ENCODE measurements at regions not wholly inside any gene's neighbourhood (a gene's known extent, or its start where the extent isn't known, plus 50 kb on each side); places are given as distances from the start of the nearest gene placed in this dataset.

GRCh38 chr3:132230156-132231000 lies 86.8 kb upstream of the ACP3 start:
- DNase-seq (ENCODE audit: extremely low read depth in 1 of 11, low read depth in 9 of 11, low spot score in 4 of 11), result no peak

DNA sequence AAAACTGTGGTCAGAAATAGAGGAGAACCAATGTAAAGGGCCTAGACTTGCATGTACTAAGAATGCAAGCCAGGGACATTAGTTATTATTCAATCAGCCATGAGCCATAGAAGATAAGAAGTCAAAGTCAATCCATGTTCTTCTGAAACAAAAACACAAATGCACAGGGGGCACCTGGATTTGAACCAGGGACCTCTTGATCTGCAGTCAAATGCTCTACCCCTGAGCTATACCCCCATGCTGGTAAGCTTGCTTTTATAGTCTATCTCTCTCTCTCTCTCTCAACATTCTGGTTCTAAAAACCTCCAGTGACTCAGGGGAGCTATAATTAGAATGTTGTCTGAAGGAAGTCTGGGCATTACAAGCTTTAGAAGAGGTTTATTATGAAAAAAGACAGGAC lies 85.6 kb upstream of the ACP3 start:
- DNase-seq (ENCODE audit: extremely low read depth in 1 of 11, low read depth in 9 of 11, low spot score in 4 of 11), result no peak

GRCh38 chr3:132232231-132232792 lies 84.9 kb upstream of the ACP3 start:
- no peak for DNase-seq (ENCODE audit: extremely low read depth in 1 of 11, low read depth in 9 of 11, low spot score in 4 of 11)

DNA sequence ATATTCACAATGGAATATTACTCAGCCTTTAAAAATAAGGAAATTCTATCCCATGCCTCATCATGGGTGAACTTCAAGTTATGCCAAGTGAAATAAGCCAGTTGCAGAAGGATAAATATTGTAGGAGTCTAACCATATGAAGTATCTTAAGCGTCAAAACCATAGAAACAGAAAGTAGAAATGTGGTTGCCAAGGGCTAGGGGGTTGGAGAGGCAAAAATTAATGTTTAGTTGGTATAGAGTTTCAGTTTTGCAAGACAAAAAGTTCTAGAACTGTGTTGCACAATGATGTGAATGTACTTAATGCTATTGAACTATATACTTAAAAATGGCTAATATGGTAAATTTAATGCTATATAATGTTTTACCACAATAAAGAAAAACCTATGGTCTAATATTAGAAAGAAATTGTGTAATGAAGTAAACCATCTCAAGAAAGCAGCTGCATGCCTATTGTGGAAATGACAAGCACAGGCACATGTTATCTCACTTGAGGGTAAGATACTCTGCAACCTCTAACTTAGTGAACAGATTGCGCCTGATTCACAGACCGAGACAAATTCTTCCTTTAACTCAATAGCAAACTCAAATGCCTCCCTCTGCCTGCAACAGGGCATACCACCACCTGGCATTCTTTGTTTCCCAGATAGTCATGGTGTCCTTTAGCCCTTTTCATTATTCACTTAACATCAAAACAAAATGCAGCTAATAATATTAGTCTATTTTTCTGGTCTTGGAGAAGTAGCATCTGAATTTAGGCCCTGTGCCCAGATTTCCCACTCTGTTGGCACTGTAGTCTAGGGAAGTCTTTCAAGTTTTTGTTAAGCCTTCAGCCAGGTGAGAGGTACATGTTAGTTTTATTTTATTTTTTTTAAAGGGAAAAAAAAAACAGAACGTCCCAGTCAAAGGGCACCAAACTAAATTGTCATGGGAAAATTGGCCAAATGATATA lies 80.2 kb upstream of the ACP3 start:
- no peak for DNase-seq (ENCODE audit: extremely low read depth in 1 of 11, low read depth in 9 of 11, low spot score in 4 of 11)

- no peak for DNase-seq (ENCODE audit: extremely low read depth in 1 of 11, low read depth in 9 of 11, low spot score in 4 of 11)
Measured at GRCh38 chr3:132237652-132238032, 79.6 kb upstream of the ACP3 start.

DNA sequence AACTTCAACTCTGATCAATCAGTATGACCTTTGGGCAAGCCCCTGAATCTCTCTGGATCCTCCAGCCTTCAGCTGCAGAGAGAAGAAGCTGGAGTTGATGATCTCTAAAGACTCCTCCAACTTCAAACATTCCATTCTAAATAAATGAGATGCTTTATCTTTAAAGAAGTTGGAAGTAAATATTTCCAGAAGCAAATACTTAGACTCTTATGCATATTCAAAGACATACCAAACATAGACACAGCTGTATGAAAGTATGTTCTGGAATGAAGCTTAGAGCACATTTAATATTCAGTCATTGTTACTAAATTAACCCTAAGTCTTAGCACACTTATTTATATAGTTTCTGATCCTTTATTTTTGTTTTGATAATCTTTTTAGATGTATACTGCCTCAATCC lies 77.6 kb upstream of the ACP3 start:
- no peak for DNase-seq (ENCODE audit: extremely low read depth in 1 of 11, low read depth in 9 of 11, low spot score in 4 of 11)

GRCh38 chr3:132241776-132242514 lies 75.3 kb upstream of the ACP3 start:
- no peak for DNase-seq (ENCODE audit: extremely low read depth in 1 of 11, low read depth in 9 of 11, low spot score in 4 of 11)

- no peak for DNase-seq (ENCODE audit: extremely low read depth in 1 of 11, low read depth in 9 of 11, low spot score in 4 of 11)
Measured at GRCh38 chr3:132242790-132243189, 74.4 kb upstream of the ACP3 start.

- no peak for DNase-seq (ENCODE audit: extremely low read depth in 1 of 11, low read depth in 9 of 11, low spot score in 4 of 11)
Measured at GRCh38 chr3:132245552-132246142, 71.6 kb upstream of the ACP3 start.

DNA sequence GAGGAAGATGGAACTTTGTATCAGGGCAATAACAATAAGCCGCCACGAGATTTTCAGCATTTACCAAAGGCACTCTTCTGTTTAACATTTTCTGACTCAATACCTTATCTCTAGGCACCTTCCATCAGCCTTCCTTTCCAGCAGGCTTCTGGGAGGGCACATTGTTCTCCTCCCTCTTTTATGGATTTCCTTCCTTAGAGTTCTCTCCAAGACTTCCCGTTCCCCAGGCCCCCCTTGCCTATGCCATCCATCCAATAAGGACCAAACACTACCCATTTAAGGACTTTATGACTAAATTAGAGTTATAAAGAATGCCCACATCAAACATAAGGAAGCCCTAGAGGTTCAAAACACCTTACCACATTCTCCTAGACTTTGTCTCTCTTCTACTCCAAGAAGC lies 71.0 kb upstream of the ACP3 start:
- no peak for DNase-seq (ENCODE audit: extremely low read depth in 1 of 11, low read depth in 9 of 11, low spot score in 4 of 11)

DNA sequence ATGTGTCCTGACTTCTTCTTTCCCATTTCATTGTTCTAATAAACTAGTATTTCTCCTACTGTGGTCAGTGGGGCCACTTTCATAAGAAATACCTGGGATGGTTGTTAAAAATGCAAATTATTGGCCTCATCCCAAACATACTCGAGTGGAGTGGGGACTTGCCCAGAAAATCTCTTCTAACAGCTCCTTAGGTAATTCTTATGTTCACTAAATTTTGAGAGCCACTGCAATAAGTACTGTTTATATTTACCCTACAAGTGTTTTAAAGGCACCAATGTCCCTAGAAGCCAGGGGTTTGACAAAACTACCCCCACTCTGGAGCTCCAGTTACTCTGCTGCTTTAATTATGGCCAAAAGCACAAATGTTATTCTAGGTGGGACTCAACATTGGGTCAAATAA lies 70.0 kb upstream of the ACP3 start:
- no peak for DNase-seq (ENCODE audit: extremely low read depth in 1 of 11, low read depth in 9 of 11, low spot score in 4 of 11)

- no peak for DNase-seq (ENCODE audit: extremely low read depth in 1 of 11, low read depth in 9 of 11, low spot score in 4 of 11)
Measured at GRCh38 chr3:132248490-132248889, 68.7 kb upstream of the ACP3 start.

GRCh38 chr3:132253262-132253878 lies 63.8 kb upstream of the ACP3 start:
- peak in 10 of 11 donors; percentile 33 to 74 (median 52) for DNase-seq (ENCODE audit: extremely low read depth in 1 of 11, low read depth in 9 of 11, low spot score in 4 of 11)

DNA sequence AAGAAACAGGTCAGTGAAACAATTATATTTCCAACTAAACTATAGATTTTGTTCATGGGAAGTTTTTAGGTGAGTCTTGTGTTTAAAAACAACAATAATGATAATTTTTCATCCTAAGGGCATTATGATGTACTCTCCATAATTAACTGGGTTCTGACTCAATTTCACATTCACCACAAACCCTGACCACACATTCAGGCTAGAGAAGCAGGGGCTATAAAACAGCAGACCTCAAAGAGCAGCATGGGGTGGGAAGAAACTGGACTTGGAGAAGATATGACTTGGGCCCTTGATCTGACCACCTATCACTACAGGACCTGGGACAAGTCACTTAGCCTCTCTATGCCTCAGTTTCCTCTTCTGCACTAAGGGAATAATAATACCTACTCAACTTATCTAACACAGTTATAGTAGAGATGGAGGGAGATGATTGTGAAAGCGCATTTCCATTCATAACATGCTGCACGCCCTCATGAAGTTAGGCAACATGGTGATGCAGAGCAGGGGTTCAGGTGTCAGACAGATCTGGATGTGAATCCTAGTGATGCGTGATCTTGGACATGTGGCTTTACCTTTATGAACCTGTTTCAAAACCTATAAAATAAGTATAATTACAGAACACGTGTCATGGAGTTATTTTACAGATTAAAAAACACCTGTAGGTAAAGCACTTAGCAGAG lies 63.0 kb upstream of the ACP3 start:
- no peak for DNase-seq (ENCODE audit: extremely low read depth in 1 of 11, low read depth in 9 of 11, low spot score in 4 of 11)

- no peak for DNase-seq (ENCODE audit: extremely low read depth in 1 of 11, low read depth in 9 of 11, low spot score in 4 of 11)
Measured at GRCh38 chr3:132255041-132255745, 62.0 kb upstream of the ACP3 start.

- peak in 7 of 11 donors; percentile 20 to 56 (median 28) for DNase-seq (ENCODE audit: extremely low read depth in 1 of 11, low read depth in 9 of 11, low spot score in 4 of 11)
Measured at GRCh38 chr3:132256989-132257388, 60.2 kb upstream of the ACP3 start.

DNA sequence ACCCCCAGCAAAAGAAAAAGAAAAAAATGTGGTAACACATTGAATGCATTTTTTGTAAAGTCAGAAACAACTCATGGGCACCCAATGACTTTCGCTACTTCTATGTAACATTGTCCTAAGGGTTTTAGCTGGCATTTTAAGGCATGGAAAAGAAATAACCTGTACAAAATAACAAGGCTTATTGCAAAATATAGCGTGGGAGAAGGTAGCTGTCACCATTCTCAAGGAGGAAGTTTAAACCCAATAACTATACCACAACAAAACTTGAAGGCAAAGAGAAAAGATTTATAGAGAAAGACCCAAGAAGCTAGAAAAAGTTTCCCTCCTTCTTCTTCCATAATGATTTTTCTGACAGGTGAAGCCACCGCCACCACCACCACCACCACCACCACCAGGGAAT lies 55.7 kb upstream of the ACP3 start:
- DNase-seq (ENCODE audit: extremely low read depth in 1 of 11, low read depth in 9 of 11, low spot score in 4 of 11), result no peak
